ENCODE measurements at regions not wholly inside any gene's neighbourhood (a gene's known extent, or its start where the extent isn't known, plus 50 kb on each side); places are given as distances from the start of the nearest gene placed in this dataset.
A peak's percentile ranks its signal among the peaks of the same experiment; 100 is the strongest.
"Not testable (repeated sequence)": the region's sequence is repeated elsewhere in the genome, so short reads cannot be mapped to it uniquely, and the experiment has no call there.

- DNase-seq (ENCODE audit: low spot score) = not testable (repeated sequence)
Measured at GRCh38 chr17:64800987-64801386, 118.3 kb downstream of the LRRC37A3 start.

GRCh38 chr17:64800361-64800895, 118.8 kb downstream of the LRRC37A3 start:
- not testable (repeated sequence) for DNase-seq (ENCODE audit: low spot score)

- DNase-seq (ENCODE audit: low spot score) = not testable (repeated sequence)
Measured at GRCh38 chr17:64799543-64800188, 119.6 kb downstream of the LRRC37A3 start.

- DNase-seq (ENCODE audit: low spot score) = not testable (repeated sequence)
Measured at GRCh38 chr17:64798961-64799360, 120.3 kb downstream of the LRRC37A3 start.

- not testable (repeated sequence) for DNase-seq (ENCODE audit: low spot score)
Measured at GRCh38 chr17:64798489-64798790, 120.8 kb downstream of the LRRC37A3 start.

- not testable (repeated sequence) for DNase-seq (ENCODE audit: low spot score)
Measured at GRCh38 chr17:64797746-64798488, 121.4 kb downstream of the LRRC37A3 start.

GRCh38 chr17:64795342-64795741, 123.9 kb downstream of the LRRC37A3 start:
- DNase-seq (ENCODE audit: low spot score) = not testable (repeated sequence)

GRCh38 chr17:64794548-64795274, 124.6 kb downstream of the LRRC37A3 start:
- DNase-seq (ENCODE audit: low spot score) = not testable (repeated sequence)

GRCh38 chr17:64794113-64794512, 125.2 kb downstream of the LRRC37A3 start:
- not testable (repeated sequence) for DNase-seq (ENCODE audit: low spot score)

GRCh38 chr17:64792793-64793575, 126.3 kb downstream of the LRRC37A3 start:
- DNase-seq (ENCODE audit: low spot score) = not testable (repeated sequence)

GRCh38 chr17:64792276-64792675, 127.0 kb downstream of the LRRC37A3 start:
- not testable (repeated sequence) for DNase-seq (ENCODE audit: low spot score)

- DNase-seq (ENCODE audit: low spot score) = not testable (repeated sequence)
Measured at GRCh38 chr17:64791691-64792090, 127.6 kb downstream of the LRRC37A3 start.

GRCh38 chr17:64791226-64791625, 128.1 kb downstream of the LRRC37A3 start:
- DNase-seq (ENCODE audit: low spot score) = not testable (repeated sequence)

GRCh38 chr17:64790690-64791089, 128.6 kb upstream of the SMURF2 start:
- not testable (repeated sequence) for DNase-seq (ENCODE audit: low spot score)

GRCh38 chr17:64790193-64790592, 128.1 kb upstream of the SMURF2 start:
- DNase-seq (ENCODE audit: low spot score) = not testable (repeated sequence)

- not testable (repeated sequence) for DNase-seq (ENCODE audit: low spot score)
Measured at GRCh38 chr17:64789061-64789445, 126.9 kb upstream of the SMURF2 start.

- DNase-seq (ENCODE audit: low spot score) = no peak
Measured at GRCh38 chr17:64788286-64789060, 126.4 kb upstream of the SMURF2 start.

- peak; percentile 51 for DNase-seq (ENCODE audit: low spot score)
Measured at GRCh38 chr17:64787921-64788271, 125.8 kb upstream of the SMURF2 start.

GRCh38 chr17:64787255-64787920, 125.3 kb upstream of the SMURF2 start:
- DNase-seq (ENCODE audit: low spot score) = peak; percentile 2

- peak; percentile 64 for DNase-seq (ENCODE audit: low spot score)
Measured at GRCh38 chr17:64786337-64786736, 124.2 kb upstream of the SMURF2 start.

Measured in left forelimb (tissue), 1 donor.